ENCODE measurements at regions not wholly inside any gene's neighbourhood (a gene's known extent, or its start where the extent isn't known, plus 50 kb on each side); places are given as distances from the start of the nearest gene placed in this dataset.

DNA sequence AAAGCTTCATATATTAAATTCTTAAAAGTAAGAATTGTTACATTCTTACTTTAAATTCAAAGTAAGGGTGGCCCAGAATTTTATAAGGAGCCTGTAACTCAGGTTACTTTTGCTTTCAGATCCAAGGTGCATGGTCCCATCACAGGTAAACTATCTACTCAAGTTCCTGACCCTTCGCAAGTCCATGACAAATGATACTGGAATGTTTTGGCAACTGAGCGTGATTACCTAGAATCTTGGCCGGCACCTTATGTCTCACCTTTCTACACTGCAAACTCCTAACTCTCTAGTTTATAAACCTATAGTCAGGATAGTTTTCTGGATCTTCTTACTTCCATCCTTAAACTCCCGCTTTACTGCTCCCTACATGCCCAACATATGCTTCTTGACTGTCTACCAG is 67.9 kb upstream of the HMGN3 start:
- no peak for TF ChIP-seq POLR2A (IDR thresholded peaks at IDR 0.05)
- TF ChIP-seq, protein P1, sequence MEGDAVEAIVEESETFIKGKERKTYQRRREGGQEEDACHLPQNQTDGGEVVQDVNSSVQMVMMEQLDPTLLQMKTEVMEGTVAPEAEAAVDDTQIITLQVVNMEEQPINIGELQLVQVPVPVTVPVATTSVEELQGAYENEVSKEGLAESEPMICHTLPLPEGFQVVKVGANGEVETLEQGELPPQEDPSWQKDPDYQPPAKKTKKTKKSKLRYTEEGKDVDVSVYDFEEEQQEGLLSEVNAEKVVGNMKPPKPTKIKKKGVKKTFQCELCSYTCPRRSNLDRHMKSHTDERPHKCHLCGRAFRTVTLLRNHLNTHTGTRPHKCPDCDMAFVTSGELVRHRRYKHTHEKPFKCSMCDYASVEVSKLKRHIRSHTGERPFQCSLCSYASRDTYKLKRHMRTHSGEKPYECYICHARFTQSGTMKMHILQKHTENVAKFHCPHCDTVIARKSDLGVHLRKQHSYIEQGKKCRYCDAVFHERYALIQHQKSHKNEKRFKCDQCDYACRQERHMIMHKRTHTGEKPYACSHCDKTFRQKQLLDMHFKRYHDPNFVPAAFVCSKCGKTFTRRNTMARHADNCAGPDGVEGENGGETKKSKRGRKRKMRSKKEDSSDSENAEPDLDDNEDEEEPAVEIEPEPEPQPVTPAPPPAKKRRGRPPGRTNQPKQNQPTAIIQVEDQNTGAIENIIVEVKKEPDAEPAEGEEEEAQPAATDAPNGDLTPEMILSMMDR (IDR thresholded peaks at IDR 0.05): no peak

All from thyroid gland (tissue), 4 donors.